ENCODE measurements at regions not wholly inside any gene's neighbourhood (a gene's known extent, or its start where the extent isn't known, plus 50 kb on each side); places are given as distances from the start of the nearest gene placed in this dataset.

GRCh38 chr9:82116556-82116955 lies 128.0 kb downstream of the SPATA31D1 start:
- Histone ChIP-seq H3K36me3 (ENCODE audit: control insufficient read depth, insufficient read depth, low read length) (no peaks in the 10 kb centered on the region), H3K27ac (ENCODE audit: low read depth, low read length, severe bottlenecking) (no peak overlapping the region), H3K4me3 (ENCODE audit: extremely low read depth, insufficient read depth, low read length, poor library complexity, severe bottlenecking) (no peak overlapping the region), H3K9me3 (ENCODE audit: control insufficient read depth, low read length) (no peaks in the 10 kb centered on the region), H3K4me1 (ENCODE audit: control insufficient read depth, insufficient read depth, low read length, poor library complexity, severe bottlenecking) (no peaks in the 10 kb centered on the region)
- 93% methylated on average over 3 of the region's 3 CpGs; no CpG with 5 or more reads in 1 of the 2 experiments for WGBS, 2 experiments (ENCODE audit: insufficient coverage in 2 of 2)

DNA sequence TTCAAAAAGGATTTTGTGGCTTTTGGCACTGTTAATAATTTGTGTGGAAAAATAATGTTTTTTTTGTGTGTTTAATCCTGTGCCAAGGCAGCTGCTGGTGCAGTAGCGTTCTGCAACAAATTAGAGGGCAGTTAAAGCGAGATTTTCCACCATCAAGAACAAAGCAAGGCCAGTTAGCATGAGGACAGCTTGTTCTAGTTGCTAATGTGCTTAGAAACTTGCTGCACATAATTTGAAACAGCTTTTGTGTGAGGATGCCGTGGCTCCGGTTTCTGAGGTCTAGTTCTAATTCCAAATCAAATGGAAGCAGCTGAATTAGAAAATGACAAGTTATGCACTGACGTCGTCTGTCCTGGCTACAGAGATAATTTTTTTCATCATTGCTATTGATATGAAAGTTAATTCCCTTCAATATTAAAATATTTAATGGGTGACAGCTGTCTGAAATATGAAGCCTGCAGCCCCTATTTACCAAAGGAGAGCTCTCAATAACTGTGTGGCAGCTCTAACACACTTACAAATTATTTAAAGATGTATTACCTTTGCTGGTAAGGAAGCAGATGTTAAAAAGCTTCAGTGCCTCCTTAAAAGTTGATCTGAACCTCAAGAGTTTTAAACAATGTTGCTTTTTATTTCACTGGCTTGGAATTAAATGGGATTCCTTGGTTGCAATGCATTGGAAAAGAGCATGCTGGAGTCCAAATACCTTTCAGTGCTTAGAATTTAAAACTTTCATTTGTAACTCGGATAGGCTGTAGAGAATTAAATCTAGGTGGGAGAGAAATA lies 128.6 kb downstream of the SPATA31D1 start:
- Histone ChIP-seq H3K27ac (ENCODE audit: low read depth, low read length, severe bottlenecking) (no peak overlapping the region), H3K9me3 (ENCODE audit: control insufficient read depth, low read length) (no peaks in the 10 kb centered on the region), H3K4me1 (ENCODE audit: control insufficient read depth, insufficient read depth, low read length, poor library complexity, severe bottlenecking) (no peaks in the 10 kb centered on the region), H3K36me3 (ENCODE audit: control insufficient read depth, insufficient read depth, low read length) (no peaks in the 10 kb centered on the region), H3K4me3 (ENCODE audit: extremely low read depth, insufficient read depth, low read length, poor library complexity, severe bottlenecking) (no peak overlapping the region)
- 83 to 86% methylated on average over 5 of the region's 7 CpGs for WGBS, 2 experiments (ENCODE audit: insufficient coverage in 2 of 2)

DNA sequence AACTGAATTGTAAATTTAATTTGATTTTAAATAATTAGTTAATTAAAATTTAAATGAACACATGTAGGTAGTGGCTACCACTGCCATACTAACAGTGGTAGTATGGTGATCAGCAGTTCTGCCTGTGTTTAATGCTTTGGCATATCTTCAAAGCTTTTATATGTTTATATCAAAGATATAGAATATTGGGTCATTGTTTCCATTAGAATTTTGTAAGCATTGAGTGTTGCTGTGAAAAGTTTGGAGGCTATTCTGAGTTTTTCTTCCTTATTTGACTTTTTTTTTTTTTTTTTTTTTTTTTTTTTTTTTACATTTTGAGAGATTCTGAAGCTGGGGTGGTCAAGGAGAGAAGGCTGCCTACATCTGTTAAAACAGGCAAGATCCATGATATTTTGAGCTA lies 134.2 kb downstream of the SPATA31D1 start:
- Histone ChIP-seq H3K9me3 (ENCODE audit: control insufficient read depth, low read length) (no peaks in the 10 kb centered on the region), H3K36me3 (ENCODE audit: control insufficient read depth, insufficient read depth, low read length) (no peaks in the 10 kb centered on the region)

GRCh38 chr9:82124090-82124489 lies 135.5 kb downstream of the SPATA31D1 start:
- no peak overlapping the region for H3K4me3 ChIP-seq (ENCODE audit: extremely low read depth, insufficient read depth, low read length, poor library complexity, severe bottlenecking)
- H3K9me3 ChIP-seq (ENCODE audit: control insufficient read depth, low read length): no peaks in the 10 kb centered on the region
- H3K36me3 ChIP-seq (ENCODE audit: control insufficient read depth, insufficient read depth, low read length): no peaks in the 10 kb centered on the region
- no peaks in the 10 kb centered on the region for H3K4me1 ChIP-seq (ENCODE audit: control insufficient read depth, insufficient read depth, low read length, poor library complexity, severe bottlenecking)
- H3K27ac ChIP-seq (ENCODE audit: low read depth, low read length, severe bottlenecking): no peak overlapping the region
- WGBS, 2 experiments (ENCODE audit: insufficient coverage in 2 of 2): no CpG with 5 or more reads among the region's 3 CpGs

More for the DNA sequence above, 134.2 kb downstream of the SPATA31D1 start:
- H3K4me1 ChIP-seq (ENCODE audit: control insufficient read depth, insufficient read depth, low read length, poor library complexity, severe bottlenecking): no peaks in the 10 kb centered on the region
- H3K4me3 ChIP-seq (ENCODE audit: extremely low read depth, insufficient read depth, low read length, poor library complexity, severe bottlenecking): no peak overlapping the region
- no peak overlapping the region for H3K27ac ChIP-seq (ENCODE audit: low read depth, low read length, severe bottlenecking)

GRCh38 chr9:82126256-82126655 lies 137.7 kb downstream of the SPATA31D1 start:
- WGBS, 2 experiments (ENCODE audit: insufficient coverage in 2 of 2): 100% methylated on average over 1 of the region's 3 CpGs
- Histone ChIP-seq H3K4me3 (ENCODE audit: extremely low read depth, insufficient read depth, low read length, poor library complexity, severe bottlenecking) (no peak overlapping the region), H3K4me1 (ENCODE audit: control insufficient read depth, insufficient read depth, low read length, poor library complexity, severe bottlenecking) (no peaks in the 10 kb centered on the region), H3K27ac (ENCODE audit: low read depth, low read length, severe bottlenecking) (no peak overlapping the region), H3K36me3 (ENCODE audit: control insufficient read depth, insufficient read depth, low read length) (no peaks in the 10 kb centered on the region), H3K9me3 (ENCODE audit: control insufficient read depth, low read length) (no peaks in the 10 kb centered on the region)

DNA sequence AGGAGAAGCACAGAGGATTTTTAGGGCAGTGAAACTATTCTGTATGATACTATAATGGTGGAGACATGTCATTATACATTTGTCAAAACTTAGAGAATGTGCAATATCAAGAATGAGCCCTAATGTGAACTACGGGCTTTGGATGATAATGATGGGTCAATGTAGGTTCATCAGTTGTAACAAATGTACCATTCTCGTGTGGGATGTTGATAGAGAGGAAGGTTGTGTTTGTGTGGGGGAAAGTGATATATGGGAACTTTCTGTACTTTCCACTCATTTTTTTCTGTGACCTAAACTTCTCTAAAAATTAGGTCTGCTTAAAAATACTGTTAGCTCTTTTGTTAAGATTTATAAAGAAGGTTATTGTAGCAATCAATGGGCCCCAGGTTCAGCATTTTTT lies 138.9 kb downstream of the SPATA31D1 start:
- H3K36me3 ChIP-seq (ENCODE audit: control insufficient read depth, insufficient read depth, low read length): no peaks in the 10 kb centered on the region
- H3K4me3 ChIP-seq (ENCODE audit: extremely low read depth, insufficient read depth, low read length, poor library complexity, severe bottlenecking): no peak overlapping the region
- no peak overlapping the region for H3K27ac ChIP-seq (ENCODE audit: low read depth, low read length, severe bottlenecking)
- WGBS, 2 experiments (ENCODE audit: insufficient coverage in 2 of 2): 83 to 100% methylated on average over 1 to 2 of the region's 2 CpGs
- H3K4me1 ChIP-seq (ENCODE audit: control insufficient read depth, insufficient read depth, low read length, poor library complexity, severe bottlenecking): no peaks in the 10 kb centered on the region
- H3K9me3 ChIP-seq (ENCODE audit: control insufficient read depth, low read length): no peaks in the 10 kb centered on the region

DNA sequence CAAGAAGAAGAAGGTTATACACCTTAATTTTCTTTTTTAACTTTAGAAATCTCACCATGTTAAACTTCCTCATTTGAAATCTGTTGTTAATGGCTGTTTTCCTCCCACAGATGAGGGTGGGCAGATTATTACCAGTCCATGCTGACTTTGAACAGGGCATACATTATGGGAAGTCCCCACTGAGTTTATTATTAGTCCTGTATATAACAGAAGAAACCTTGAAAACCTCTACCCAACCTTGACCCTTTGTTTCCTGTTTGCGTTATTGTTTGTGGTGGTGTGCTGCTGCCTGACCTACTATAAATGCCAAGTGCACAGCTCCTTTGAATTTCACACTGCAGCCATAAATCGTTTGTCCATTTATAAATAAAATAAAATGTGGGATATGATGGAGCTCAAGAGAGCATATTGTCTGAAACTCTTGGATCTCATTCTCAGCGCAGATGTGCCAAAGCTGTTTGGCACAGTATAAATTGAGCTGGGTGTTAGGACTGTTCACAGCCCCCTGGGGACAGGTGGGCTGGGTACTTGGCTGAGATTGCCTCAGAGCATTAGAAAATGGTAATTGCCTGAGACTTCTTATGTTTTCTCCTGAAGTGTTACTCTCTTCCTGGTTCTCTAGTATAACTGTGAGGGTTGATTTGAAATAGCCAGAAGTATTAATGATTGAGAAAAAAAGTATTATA lies 139.6 kb downstream of the SPATA31D1 start:
- 86 to 100% methylated on average over 1 of the region's 3 CpGs for WGBS, 2 experiments (ENCODE audit: insufficient coverage in 2 of 2)

DNA sequence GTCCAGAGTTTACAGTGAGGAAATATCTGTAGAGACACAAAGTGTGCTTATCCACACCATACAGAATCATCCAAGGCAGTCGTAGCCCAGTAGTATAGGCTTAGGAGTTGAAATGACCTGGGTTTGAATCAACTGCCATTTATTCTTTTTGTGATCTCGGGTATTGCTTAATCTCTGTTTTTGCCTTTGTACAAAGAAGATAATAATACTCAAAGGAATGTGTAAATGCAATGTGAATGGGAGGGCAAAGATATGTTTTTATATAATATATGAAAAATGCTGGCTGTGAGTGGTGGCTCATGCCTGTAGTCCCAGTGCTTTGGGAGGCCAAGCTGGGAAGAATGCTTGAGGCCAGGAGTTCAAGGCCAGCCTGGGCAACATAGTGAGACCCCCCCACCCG lies 141.1 kb downstream of the SPATA31D1 start:
- H3K4me3 ChIP-seq (ENCODE audit: extremely low read depth, insufficient read depth, low read length, poor library complexity, severe bottlenecking): no peak overlapping the region
- no CpG with 5 or more reads among the region's 3 CpGs for WGBS, 2 experiments (ENCODE audit: insufficient coverage in 2 of 2)
- no peaks in the 10 kb centered on the region for H3K36me3 ChIP-seq (ENCODE audit: control insufficient read depth, insufficient read depth, low read length)
- no peaks in the 10 kb centered on the region for H3K9me3 ChIP-seq (ENCODE audit: control insufficient read depth, low read length)
- no peaks in the 10 kb centered on the region for H3K4me1 ChIP-seq (ENCODE audit: control insufficient read depth, insufficient read depth, low read length, poor library complexity, severe bottlenecking)
- H3K27ac ChIP-seq (ENCODE audit: low read depth, low read length, severe bottlenecking): no peak overlapping the region

More for the DNA sequence above, 139.6 kb downstream of the SPATA31D1 start:
- Histone ChIP-seq H3K9me3 (ENCODE audit: control insufficient read depth, low read length) (no peaks in the 10 kb centered on the region), H3K4me3 (ENCODE audit: extremely low read depth, insufficient read depth, low read length, poor library complexity, severe bottlenecking) (no peak overlapping the region), H3K36me3 (ENCODE audit: control insufficient read depth, insufficient read depth, low read length) (no peaks in the 10 kb centered on the region), H3K27ac (ENCODE audit: low read depth, low read length, severe bottlenecking) (no peak overlapping the region), H3K4me1 (ENCODE audit: control insufficient read depth, insufficient read depth, low read length, poor library complexity, severe bottlenecking) (no peaks in the 10 kb centered on the region)

DNA sequence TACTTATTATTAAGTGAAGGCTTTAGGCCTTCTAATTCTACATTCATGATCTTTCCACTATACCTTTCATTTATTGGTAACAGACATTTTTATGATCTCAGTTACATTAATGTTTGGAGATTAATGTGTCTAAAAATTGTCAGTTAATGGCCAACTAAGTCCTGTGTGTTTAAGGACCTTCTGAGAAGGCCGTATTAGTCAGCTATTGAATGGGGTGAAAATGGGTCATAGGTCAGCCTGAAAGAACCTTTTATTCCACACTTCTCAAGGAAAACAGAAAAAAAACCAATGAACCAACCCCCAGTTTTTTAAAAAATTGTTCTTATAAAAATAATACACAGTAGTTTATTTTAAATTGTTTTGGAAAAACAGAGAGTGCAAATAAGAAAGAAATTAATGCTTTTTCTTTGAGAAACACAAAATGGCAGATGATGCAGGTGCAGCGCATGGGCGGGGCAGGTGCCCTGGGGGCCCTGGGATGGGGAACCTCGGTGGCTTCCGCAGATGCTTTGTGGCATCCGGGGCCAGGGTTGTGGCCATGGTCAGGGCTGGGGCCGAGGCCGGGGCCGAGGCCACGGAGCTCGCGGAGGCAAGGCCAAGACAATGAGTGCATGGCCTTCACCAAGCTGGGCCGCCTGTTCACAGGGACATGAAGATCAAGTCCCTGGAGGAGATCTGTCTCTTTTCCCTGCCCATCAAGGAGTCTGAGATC lies 141.9 kb downstream of the SPATA31D1 start:
- 93 to 98% methylated on average over 8 to 12 of the region's 13 CpGs for WGBS, 2 experiments (ENCODE audit: insufficient coverage in 2 of 2)
- Histone ChIP-seq H3K4me3 (ENCODE audit: extremely low read depth, insufficient read depth, low read length, poor library complexity, severe bottlenecking) (no peak overlapping the region), H3K36me3 (ENCODE audit: control insufficient read depth, insufficient read depth, low read length) (no peaks in the 10 kb centered on the region), H3K4me1 (ENCODE audit: control insufficient read depth, insufficient read depth, low read length, poor library complexity, severe bottlenecking) (no peaks in the 10 kb centered on the region), H3K9me3 (ENCODE audit: control insufficient read depth, low read length) (no peaks in the 10 kb centered on the region), H3K27ac (ENCODE audit: low read depth, low read length, severe bottlenecking) (no peak overlapping the region)

DNA sequence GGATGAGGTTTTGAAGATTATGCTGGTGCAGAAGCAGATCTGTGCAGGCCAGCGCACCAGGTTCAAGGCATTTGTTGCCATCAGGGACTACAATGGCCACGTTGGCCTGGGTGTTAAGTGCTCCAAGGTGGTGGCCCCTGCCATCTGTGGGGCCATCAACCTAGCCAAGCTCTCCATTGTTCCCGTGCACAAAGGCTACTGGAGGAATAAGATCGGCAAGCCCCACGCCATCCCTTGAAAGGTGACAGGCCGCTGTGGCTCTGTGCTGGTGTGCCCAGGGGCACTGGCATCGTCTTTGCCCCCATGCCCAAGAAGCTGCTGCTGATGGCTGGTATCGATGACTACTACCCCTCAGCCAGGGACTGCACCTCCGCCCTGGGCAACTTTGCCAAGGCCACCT lies 142.5 kb downstream of the SPATA31D1 start:
- H3K36me3 ChIP-seq (ENCODE audit: control insufficient read depth, insufficient read depth, low read length): no peaks in the 10 kb centered on the region
- H3K9me3 ChIP-seq (ENCODE audit: control insufficient read depth, low read length): no peaks in the 10 kb centered on the region
- 92 to 94% methylated on average over 5 to 9 of the region's 9 CpGs for WGBS, 2 experiments (ENCODE audit: insufficient coverage in 2 of 2)
- H3K4me1 ChIP-seq (ENCODE audit: control insufficient read depth, insufficient read depth, low read length, poor library complexity, severe bottlenecking): no peaks in the 10 kb centered on the region
- H3K4me3 ChIP-seq (ENCODE audit: extremely low read depth, insufficient read depth, low read length, poor library complexity, severe bottlenecking): no peak overlapping the region
- no peak overlapping the region for H3K27ac ChIP-seq (ENCODE audit: low read depth, low read length, severe bottlenecking)

Data from mesodermal cell (in vitro differentiated cells).